ENCODE measurements at regions not wholly inside any gene's neighbourhood (a gene's known extent, or its start where the extent isn't known, plus 50 kb on each side); places are given as distances from the start of the nearest gene placed in this dataset.

DNA sequence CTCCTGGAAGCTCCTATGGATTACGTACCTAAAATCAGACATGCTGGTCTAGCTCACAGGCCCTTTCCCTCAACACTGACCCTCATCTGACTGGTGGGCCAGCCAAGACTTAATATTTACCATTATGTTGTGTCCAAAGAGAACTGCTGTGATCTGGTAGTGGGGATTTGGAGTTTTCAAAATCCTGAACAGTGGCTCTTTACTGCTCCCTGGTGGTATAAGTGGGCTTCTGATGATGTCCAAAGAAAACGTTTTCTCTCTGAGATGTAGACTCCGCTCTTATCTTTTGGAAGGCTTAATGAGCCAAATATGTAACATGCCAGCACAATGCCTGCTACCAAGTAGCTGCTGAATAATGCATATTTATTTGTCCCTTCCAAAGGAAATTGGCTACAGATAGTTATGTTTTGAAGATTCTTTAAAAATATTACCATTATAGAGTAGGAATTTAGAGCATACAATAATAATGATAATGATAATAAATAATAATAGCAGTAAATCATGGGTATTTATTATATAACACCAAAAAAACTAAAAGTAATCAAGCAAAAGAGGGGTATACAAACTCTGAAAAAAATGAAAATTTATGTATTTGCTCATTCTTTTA, 406.6 kb upstream of the TNC start:
- TF ChIP-seq, protein P1, sequence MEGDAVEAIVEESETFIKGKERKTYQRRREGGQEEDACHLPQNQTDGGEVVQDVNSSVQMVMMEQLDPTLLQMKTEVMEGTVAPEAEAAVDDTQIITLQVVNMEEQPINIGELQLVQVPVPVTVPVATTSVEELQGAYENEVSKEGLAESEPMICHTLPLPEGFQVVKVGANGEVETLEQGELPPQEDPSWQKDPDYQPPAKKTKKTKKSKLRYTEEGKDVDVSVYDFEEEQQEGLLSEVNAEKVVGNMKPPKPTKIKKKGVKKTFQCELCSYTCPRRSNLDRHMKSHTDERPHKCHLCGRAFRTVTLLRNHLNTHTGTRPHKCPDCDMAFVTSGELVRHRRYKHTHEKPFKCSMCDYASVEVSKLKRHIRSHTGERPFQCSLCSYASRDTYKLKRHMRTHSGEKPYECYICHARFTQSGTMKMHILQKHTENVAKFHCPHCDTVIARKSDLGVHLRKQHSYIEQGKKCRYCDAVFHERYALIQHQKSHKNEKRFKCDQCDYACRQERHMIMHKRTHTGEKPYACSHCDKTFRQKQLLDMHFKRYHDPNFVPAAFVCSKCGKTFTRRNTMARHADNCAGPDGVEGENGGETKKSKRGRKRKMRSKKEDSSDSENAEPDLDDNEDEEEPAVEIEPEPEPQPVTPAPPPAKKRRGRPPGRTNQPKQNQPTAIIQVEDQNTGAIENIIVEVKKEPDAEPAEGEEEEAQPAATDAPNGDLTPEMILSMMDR (IDR thresholded peaks at IDR 0.05; ENCODE audit: low read depth, low read length): peak; percentile 81
- no peak for TF ChIP-seq EZH2phosphoT487 (IDR thresholded peaks at IDR 0.05; ENCODE audit: low read depth)

Data from OCI-LY3 (cell line).